ENCODE measurements at regions not wholly inside any gene's neighbourhood (a gene's known extent, or its start where the extent isn't known, plus 50 kb on each side); places are given as distances from the start of the nearest gene placed in this dataset.
"Not testable (repeated sequence)": the region's sequence is repeated elsewhere in the genome, so short reads cannot be mapped to it uniquely, and the experiment has no call there.

- no peak for DNase-seq (ENCODE audit: low read depth in 2 of 2)
Observed at GRCh38 chr15:37416103-37416502, 315.8 kb upstream of the MEIS2 start.

- peak; percentile 54 to 55 for DNase-seq (ENCODE audit: low read depth in 2 of 2)
Observed at GRCh38 chr15:37425541-37425940, 325.2 kb upstream of the MEIS2 start.

- DNase-seq (ENCODE audit: low read depth in 2 of 2), result not testable (repeated sequence)
Observed at GRCh38 chr15:37427393-37427792, 327.0 kb upstream of the MEIS2 start.

- DNase-seq (ENCODE audit: low read depth in 2 of 2), result peak; percentile 12 to 14
Observed at GRCh38 chr15:37446921-37447320, 346.6 kb upstream of the MEIS2 start.

GRCh38 chr15:37452498-37452897 is 352.1 kb upstream of the MEIS2 start:
- DNase-seq (ENCODE audit: low read depth in 2 of 2), result no peak

- DNase-seq (ENCODE audit: low read depth in 2 of 2), result no peak
Observed at GRCh38 chr15:37480482-37480881, 380.1 kb upstream of the MEIS2 start.

- DNase-seq (ENCODE audit: low read depth in 2 of 2), result no peak
Observed at GRCh38 chr15:37481126-37481525, 380.8 kb upstream of the MEIS2 start.

- no peak for DNase-seq (ENCODE audit: low read depth in 2 of 2)
Observed at GRCh38 chr15:37483779-37484178, 383.4 kb upstream of the MEIS2 start.

GRCh38 chr15:37485056-37485455 is 384.7 kb upstream of the MEIS2 start:
- DNase-seq (ENCODE audit: low read depth in 2 of 2), result no peak

- DNase-seq (ENCODE audit: low read depth in 2 of 2), result no peak
Observed at GRCh38 chr15:37490707-37491106, 390.4 kb upstream of the MEIS2 start.

GRCh38 chr15:37516621-37517020 is 416.3 kb upstream of the MEIS2 start:
- DNase-seq (ENCODE audit: low read depth in 2 of 2), result no peak

- peak in 1 of 2 experiments; percentile 3 for DNase-seq (ENCODE audit: low read depth in 2 of 2)
Observed at GRCh38 chr15:37517191-37517895, 417.0 kb upstream of the MEIS2 start.

GRCh38 chr15:37518436-37518835 is 416.0 kb upstream of the TMCO5A start:
- no peak for DNase-seq (ENCODE audit: low read depth in 2 of 2)

- no peak for DNase-seq (ENCODE audit: low read depth in 2 of 2)
Observed at GRCh38 chr15:37520026-37520425, 414.4 kb upstream of the TMCO5A start.

- DNase-seq (ENCODE audit: low read depth in 2 of 2), result no peak
Observed at GRCh38 chr15:37520882-37521281, 413.6 kb upstream of the TMCO5A start.

GRCh38 chr15:37524601-37525000 is 409.8 kb upstream of the TMCO5A start:
- DNase-seq (ENCODE audit: low read depth in 2 of 2), result peak; percentile 30 to 41

- no peak for DNase-seq (ENCODE audit: low read depth in 2 of 2)
Observed at GRCh38 chr15:37528432-37528831, 406.0 kb upstream of the TMCO5A start.

- peak; percentile 17 to 32 for DNase-seq (ENCODE audit: low read depth in 2 of 2)
Observed at GRCh38 chr15:37536967-37537605, 397.4 kb upstream of the TMCO5A start.

GRCh38 chr15:37537802-37538201 is 396.6 kb upstream of the TMCO5A start:
- peak; percentile 36 to 51 for DNase-seq (ENCODE audit: low read depth in 2 of 2)

- DNase-seq (ENCODE audit: low read depth in 2 of 2), result no peak
Observed at GRCh38 chr15:37548116-37548515, 386.3 kb upstream of the TMCO5A start.

- no peak for DNase-seq (ENCODE audit: low read depth in 2 of 2)
Observed at GRCh38 chr15:37550360-37551024, 383.9 kb upstream of the TMCO5A start.

- no peak for DNase-seq (ENCODE audit: low read depth in 2 of 2)
Observed at GRCh38 chr15:37572401-37572800, 362.0 kb upstream of the TMCO5A start.

- no peak for DNase-seq (ENCODE audit: low read depth in 2 of 2)
Observed at GRCh38 chr15:37574985-37575384, 359.5 kb upstream of the TMCO5A start.

Data from fibroblast of skin of left quadriceps (primary cell).